ENCODE measurements at regions not wholly inside any gene's neighbourhood (a gene's known extent, or its start where the extent isn't known, plus 50 kb on each side); places are given as distances from the start of the nearest gene placed in this dataset.
"Not testable (repeated sequence)": the region's sequence is repeated elsewhere in the genome, so short reads cannot be mapped to it uniquely, and the experiment has no call there.

DNA sequence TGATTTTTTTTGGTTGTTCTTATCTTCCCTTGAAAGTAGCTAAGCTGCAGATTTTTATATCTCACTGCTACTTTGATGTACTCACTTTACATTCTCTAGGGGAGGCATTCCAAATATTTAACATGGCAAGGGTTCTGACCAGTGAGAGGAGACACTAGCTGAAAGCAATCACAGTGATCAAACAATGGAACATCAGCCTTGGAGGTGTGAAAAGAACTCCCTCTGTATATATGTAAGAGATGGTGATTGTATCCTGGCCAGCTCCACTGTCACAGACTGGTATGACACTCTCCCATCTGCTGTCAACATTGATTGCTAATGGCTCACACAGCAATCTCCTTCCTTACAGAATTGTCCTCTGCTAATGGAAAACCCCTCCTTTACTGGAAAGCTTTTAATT is 291.7 kb upstream of the CDH19 start:
- FAIRE-seq (no peak), DNase-seq (ENCODE audit: low spot score) (no peak)

GRCh38 chr18:66894851-66895250 is 291.0 kb upstream of the CDH19 start:
- FAIRE-seq (no peak), DNase-seq (ENCODE audit: low spot score) (no peak)

DNA sequence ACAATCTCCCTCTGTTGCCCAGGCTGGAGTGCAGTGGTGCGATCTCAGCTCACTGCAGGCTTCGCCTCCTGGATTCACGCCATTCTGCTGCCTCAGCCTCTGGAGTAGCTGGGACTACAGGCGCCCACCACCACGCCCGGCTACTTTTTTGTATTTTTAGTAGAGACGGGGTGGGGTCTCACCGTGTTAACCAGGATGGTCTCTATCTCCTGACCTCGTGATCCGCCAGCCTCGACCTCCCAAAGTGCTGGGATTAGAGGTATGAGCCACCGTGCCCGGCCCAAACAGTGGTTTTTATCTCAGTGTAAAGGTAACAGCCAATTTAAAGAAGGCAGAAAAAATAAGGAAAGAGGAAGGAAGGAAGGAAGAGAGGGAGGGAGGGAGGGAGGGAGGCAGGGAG is 288.5 kb upstream of the CDH19 start:
- not testable (repeated sequence) for DNase-seq (ENCODE audit: low spot score); FAIRE-seq

- DNase-seq (ENCODE audit: low spot score) (no peak), FAIRE-seq (no peak)
Observed at GRCh38 chr18:66874812-66875474, 271.1 kb upstream of the CDH19 start.

DNA sequence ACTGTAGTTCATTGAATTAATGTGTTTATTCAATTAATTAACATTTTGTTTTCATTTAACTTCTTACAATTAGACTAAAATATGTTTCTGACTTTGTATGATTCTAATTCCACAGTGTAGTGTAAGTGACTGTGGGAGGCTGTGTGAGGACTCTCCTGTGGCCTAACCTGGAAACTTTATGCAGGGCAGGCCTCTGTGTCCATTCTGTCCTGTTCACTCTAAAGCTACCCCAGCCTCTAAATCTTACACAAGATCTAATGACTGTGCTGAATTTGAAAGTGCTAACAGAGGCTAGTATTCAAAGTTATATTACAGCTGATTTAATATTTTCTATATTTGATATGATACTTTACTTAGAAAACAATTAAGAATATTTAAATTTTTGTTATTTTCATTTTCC is 270.5 kb upstream of the CDH19 start:
- DNase-seq (ENCODE audit: low spot score), result no peak
- FAIRE-seq, result no peak

DNA sequence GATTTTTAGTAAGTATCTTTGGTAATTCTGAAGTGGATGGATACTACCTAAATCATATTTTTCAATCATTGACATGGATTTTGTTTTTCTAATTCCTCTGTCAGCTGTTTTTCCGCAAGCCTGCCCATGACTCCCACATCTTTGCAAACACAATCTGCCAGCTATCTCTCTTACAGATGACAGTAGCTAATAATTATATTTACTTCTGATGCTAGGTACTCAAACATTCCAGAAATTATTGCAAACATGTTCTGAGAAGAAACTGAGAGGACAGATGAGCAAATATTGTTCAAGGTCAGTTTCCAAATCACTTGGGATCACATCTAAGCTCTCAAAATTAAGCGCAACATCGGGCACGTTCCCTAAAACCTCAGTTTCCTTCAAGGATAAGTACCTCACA is 270.0 kb upstream of the CDH19 start:
- DNase-seq (ENCODE audit: low spot score) (no peak), FAIRE-seq (no peak)

DNA sequence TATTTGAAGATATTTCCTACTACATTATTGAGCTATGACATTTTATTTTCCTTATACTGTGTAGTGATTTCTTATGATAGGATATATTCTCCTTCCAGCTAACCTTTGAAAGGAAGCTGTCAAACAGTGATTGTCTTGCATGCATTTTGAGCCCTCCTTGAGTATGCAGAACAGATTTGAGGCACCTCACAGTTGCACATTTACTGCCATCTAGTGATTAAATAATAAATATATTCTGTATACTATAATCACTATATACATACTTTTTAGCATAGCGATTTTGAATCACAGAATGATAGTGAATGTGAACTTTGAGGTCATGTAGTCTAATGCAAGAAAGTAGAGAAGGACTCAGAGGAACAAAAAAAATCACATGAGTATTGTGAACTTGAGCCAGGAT is 268.4 kb upstream of the CDH19 start:
- DNase-seq (ENCODE audit: low spot score) (no peak), FAIRE-seq (no peak)

DNA sequence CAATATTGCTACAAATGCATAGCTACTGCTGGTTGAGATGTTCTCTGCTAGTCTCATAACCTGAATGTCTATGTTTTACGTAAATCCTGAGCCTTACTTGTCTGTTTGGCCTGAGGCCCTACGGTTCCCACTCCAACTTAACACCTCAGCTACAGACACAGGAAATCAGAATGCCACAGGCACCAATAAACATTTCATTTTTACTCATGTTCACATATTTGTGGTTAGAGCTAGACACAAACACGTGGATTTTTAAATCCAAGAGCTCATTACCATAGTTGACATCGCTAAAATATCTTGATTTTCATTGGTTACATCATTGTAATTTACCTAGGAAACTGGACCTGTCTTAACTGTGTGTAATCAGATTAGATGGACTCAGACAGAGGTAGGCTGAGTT is 263.8 kb upstream of the CDH19 start:
- FAIRE-seq, result no peak
- peak; percentile 24 for DNase-seq (ENCODE audit: low spot score)

DNA sequence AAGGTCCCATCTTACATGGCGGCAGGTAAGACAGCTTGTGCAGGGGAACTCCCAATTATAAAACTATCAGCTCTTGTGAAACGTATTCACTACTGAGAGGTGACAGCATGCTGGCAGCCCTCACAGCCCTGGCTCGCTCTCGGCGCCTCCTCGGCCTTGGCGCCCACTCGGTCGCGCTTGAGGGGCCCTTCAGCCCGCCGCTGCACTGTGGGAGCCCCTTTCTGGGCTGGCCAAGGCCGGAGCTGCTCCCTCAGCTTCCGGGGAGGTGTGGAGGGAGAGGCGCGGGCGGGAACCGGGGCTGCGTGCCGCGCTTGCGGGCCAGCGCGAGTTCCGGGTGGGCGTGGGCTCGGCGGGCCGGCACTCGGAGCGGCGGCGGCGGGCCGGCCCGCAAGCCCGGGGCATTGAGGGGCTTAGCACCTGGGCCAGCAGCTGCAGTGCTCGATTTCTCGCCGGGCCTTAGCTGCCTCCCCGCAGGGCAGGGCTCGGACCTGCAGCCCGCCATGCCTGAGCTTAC is 262.6 kb upstream of the CDH19 start:
- DNase-seq (ENCODE audit: low spot score); FAIRE-seq: not testable (repeated sequence)

DNA sequence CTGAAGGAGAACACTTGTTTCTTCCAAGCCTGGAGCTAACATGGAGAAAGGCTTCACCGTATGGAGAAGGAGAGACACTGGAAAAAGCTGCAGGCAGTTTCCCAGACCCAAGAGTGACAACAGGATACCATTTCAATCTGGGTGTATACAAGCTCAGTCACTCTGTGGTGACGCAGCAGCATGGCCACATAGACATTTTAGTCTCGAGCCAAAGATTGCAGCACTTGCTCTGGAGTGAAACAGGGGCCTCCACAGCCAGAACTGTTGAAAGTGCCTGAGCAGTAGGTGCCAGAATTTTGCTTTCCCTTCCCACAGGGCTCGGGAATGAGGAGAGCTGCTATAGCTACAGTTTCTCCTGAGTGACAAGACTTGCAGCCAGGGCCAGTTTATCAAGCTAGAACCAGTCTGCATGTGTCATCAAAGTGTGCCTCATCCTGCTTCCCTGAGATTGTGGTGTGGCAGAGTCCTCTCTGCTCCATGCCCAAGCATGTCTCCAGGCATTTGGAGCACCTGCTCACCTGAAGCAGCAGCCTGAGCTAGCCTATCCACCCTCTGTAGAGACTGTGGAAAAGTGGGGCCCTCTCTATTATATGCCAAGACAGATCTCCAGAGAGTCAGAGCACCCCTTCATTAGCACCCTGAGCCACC is 234.6 kb upstream of the CDH19 start:
- FAIRE-seq, result no peak

DNA sequence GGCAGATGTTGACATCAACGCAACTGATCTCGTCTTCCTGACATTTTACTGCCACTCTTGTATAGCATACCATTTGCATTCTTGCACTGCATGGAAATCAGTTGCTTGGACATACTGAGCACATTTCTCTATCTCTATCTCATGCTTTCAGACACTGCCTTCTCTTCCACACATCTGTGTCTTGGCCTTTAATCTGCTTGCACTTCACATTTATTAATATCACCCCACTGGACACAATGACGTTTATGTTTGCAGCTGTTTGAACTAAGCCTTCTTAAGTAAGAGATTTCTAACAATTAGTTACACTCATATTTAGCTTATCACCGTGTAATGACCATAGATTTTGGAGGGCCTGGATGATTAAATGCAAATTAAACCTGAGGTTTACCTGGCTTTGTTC is 229.8 kb upstream of the CDH19 start:
- DNase-seq (ENCODE audit: low spot score) (no peak), FAIRE-seq (no peak)

More for the DNA sequence above, 234.6 kb upstream of the CDH19 start:
- no peak for DNase-seq (ENCODE audit: low spot score)

GRCh38 chr18:66826211-66826610 is 222.3 kb upstream of the CDH19 start:
- FAIRE-seq (no peak), DNase-seq (ENCODE audit: low spot score) (no peak)

- FAIRE-seq, result no peak
- DNase-seq (ENCODE audit: low spot score), result no peak
Observed at GRCh38 chr18:66825347-66825746, 221.5 kb upstream of the CDH19 start.

- no peak for DNase-seq (ENCODE audit: low spot score)
- FAIRE-seq, result no peak
Observed at GRCh38 chr18:66819235-66819634, 215.3 kb upstream of the CDH19 start.

DNA sequence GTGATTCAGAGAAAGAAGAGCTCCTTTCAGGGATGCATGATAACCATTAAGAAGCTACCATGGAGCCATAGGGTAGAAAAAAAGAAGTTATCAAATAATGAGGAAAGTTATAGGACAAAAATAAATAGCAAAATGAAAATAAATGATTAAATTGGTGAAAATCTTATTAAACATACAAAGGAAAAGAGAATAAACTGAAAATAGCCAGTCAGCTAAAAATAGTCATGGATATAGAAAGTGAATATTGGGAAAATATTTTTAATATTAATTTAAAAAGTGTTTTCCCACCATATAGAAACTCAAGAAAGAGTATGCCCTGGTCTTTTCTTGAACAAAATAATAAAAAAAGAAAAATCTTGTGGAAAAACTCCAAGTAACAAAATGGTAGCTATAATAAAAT is 209.2 kb upstream of the CDH19 start:
- DNase-seq (ENCODE audit: low spot score), result no peak
- no peak for FAIRE-seq

DNA sequence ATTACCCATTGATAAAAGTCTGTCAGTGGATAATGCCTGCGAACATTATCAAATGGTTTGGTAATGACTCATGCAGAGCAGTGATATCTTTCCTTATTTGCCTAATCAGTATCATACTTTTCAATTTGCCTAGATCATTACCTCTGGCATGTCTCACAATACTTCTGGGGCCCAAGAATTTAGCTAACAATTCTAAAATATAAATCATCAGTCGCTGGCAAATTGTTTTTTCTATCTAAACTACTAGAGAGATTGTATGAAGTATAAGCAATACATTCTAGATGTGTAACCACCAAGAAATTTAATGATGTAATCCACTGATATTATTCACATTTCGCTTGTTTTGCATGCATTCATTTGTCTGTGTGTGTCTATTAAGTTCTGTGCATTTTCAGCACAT is 191.2 kb upstream of the CDH19 start:
- FAIRE-seq, result no peak
- DNase-seq (ENCODE audit: low spot score), result no peak

DNA sequence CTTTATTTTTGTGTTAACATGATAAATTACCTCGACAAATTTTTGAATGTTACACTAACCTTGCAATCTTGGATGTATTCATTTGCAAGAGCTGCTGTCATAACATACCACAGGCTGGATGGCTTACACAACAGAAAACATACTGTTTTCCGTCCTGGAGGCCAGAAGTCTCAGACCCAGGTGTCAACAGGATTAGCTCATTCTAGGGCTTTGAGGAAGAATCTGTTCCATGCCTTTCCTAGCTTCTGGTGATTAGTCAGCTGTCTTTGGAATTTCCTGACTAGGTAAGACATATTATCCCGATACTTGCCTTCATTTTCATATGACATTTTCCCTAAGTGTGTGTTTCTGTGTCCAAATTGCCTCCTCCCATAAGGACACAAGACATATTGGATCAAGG is 188.6 kb upstream of the CDH19 start:
- DNase-seq (ENCODE audit: low spot score), result peak; percentile 4
- no peak for FAIRE-seq

- DNase-seq (ENCODE audit: low spot score) (no peak), FAIRE-seq (no peak)
Observed at GRCh38 chr18:66780609-66781008, 176.7 kb upstream of the CDH19 start.

DNA sequence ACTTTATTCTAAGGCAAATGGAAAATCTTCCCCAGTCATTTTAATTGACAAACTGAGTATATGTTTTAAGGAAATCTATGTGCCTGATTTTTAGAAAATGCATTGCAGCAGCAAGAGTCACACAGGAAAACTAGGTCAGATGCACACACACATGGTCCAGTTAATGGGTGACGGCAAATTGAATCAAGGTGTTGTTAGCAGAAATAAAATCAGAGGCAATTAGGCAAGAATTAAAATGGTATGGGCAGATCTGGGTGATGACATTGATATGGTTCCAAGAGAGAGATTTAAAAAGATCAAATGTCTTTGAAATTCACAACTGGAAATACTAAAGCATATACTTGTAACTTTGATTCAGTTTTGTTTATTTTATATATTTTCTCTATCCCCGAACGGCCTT is 174.2 kb upstream of the CDH19 start:
- FAIRE-seq, result no peak
- DNase-seq (ENCODE audit: low spot score), result no peak

DNA sequence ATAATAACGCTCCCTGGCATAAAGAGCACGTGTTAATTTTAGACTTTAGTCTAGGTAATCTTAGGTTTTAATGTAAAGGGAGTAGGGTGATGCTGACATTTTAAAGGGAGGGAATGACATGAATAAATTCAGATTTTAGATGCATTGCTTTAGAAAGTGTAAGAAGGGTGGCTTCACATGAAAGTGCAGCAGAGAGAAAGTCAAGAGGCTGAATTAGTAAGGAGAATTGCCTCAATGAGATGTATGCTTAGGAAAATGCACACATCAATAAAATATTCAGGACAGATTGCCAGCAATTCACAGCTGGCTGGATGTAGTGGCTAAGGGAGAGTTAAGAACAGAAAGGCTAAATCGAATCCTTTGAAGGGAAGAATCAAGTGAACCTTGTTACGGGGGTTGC is 165.5 kb upstream of the CDH19 start:
- no peak for FAIRE-seq
- DNase-seq (ENCODE audit: low spot score), result no peak

DNA sequence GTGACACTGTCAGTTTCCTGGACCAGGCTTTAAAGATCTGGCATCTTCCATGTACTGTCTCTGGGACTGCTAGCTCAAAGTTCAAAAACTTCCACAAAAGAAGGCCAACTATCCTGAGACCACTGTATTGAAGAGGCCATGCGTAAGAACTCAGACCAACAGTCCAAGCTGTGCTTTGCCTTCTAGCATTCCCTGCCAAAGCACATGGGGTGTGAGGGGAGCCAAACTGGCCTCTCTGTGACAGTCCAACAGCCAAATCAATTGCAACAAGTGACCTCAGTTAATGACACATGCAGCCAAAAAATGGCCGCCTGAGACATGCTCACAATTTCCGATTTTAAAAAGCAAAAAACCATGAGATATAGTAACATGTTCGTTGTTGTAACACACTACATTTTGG is 160.3 kb upstream of the CDH19 start:
- DNase-seq (ENCODE audit: low spot score) (no peak), FAIRE-seq (no peak)

DNA sequence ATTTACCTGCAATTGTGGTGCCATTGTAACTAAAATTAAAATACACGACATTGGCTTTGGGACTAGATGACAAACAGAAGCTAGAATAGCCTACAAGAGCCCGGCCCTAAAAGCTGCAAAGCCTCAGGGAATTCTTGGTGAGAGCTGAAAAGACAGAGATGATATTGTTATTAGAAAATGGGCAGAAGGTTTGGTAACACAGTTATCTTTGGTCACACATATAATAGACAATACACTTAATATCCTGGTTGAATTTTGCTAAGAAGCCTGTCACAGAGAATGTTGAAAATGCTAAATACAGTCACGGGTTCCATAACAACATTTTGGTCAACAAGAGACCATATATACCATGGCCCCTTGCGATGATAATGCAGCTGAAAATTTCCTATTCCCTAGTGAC is 157.3 kb upstream of the CDH19 start:
- DNase-seq (ENCODE audit: low spot score) (no peak), FAIRE-seq (no peak)

GRCh38 chr18:66760559-66760958 is 156.7 kb upstream of the CDH19 start:
- DNase-seq (ENCODE audit: low spot score) (no peak), FAIRE-seq (no peak)

Measured in urothelium cell line (cell line).